Breast epithelium (tissue), 3 donors: ENCODE measurements at regions not wholly inside any gene's neighbourhood (a gene's known extent, or its start where the extent isn't known, plus 50 kb on each side); places are given as distances from the start of the nearest gene placed in this dataset.

Experiments
- CTCF ChIP-seq, 3 donors: fragments of 450-650 bp; IDR thresholded peaks; one replicate each; pipeline ENCODE4 v1.5.1; 2016 to 2017; ENCODE audit warnings: antibody characterized with exemption in 3 of 3, mild to moderate bottlenecking in 3 of 3, moderate library complexity in 3 of 3
- POLR2AphosphoS5 ChIP-seq, 3 donors: sonication (generic); formaldehyde crosslinking; IDR thresholded peaks; one replicate each; pipeline ENCODE4 v1.6.1; 2017; ENCODE audit warnings: antibody characterized with exemption in 3 of 3

GRCh38 chr2:22487541-22487940 lies 897.4 kb upstream of the KLHL29 start:
- TF ChIP-seq CTCF (IDR thresholded peaks at IDR 0.05) = no peak
- no peak for TF ChIP-seq POLR2AphosphoS5 (IDR thresholded peaks at IDR 0.05)
